CD4-positive, alpha-beta T cell treated with Interleukin-4 for 1 hour (primary cell): ENCODE measurements at regions not wholly inside any gene's neighbourhood (a gene's known extent, or its start where the extent isn't known, plus 50 kb on each side); places are given as distances from the start of the nearest gene placed in this dataset.
A peak's percentile ranks its signal among the peaks of the same experiment; 100 is the strongest.

ENCODE experiments used
- DNase-seq, 2 donors: peaks; one replicate each; pipeline ENCODE4 v3.0.0-alpha.2; 2020 to 2022

- peak in 1 of 2 donors; percentile 4 for DNase-seq
Measured at GRCh38 chr22:48754611-48755058, 1073.0 kb downstream of the BRD1 start.

- no peak for DNase-seq
Measured at GRCh38 chr22:48753752-48754517, 1073.7 kb downstream of the BRD1 start.

GRCh38 chr22:48753381-48753730 lies 1074.3 kb downstream of the BRD1 start:
- no peak for DNase-seq

- DNase-seq = no peak
Measured at GRCh38 chr22:48752451-48753380, 1075.0 kb downstream of the BRD1 start.

GRCh38 chr22:48751539-48752437 lies 1075.9 kb downstream of the BRD1 start:
- no peak for DNase-seq

- DNase-seq = no peak
Measured at GRCh38 chr22:48750826-48751440, 1076.7 kb downstream of the BRD1 start.

- DNase-seq = no peak
Measured at GRCh38 chr22:48750282-48750681, 1077.4 kb downstream of the BRD1 start.

DNA sequence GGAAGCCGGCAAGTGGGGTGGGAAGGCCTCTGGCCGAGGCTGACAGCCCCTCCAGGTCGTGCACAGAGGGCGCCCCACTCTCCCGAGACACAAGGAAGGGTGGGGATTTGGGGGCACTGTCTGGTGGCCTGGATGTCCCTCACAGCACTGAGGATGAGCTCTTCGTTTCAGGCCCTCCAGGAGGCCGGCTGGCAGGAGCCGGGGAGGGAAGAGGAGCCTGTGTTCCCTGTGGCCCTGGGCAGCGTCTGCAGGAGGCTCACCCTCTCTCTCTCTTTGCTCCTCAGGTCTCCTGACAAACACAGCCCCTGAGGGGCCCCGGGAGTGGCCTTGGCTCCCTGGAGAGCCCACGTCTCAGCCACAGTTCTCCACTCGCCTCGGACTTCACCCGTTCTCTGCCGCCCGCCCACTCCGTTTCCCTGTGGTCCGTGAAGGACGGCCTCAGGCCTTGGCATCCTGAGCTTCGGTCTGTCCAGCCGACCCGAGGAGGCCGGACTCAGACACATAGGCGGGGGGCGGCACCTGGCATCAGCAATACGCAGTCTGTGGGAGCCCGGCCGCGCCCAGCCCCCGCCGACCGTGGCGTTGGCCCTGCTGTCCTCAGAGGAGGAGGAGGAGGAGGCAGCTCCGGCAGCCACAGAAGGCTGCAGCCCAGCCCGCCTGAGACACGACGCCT lies 1078.0 kb downstream of the BRD1 start:
- DNase-seq = no peak

- no peak for DNase-seq
Measured at GRCh38 chr22:48748860-48749554, 1078.7 kb downstream of the BRD1 start.

DNA sequence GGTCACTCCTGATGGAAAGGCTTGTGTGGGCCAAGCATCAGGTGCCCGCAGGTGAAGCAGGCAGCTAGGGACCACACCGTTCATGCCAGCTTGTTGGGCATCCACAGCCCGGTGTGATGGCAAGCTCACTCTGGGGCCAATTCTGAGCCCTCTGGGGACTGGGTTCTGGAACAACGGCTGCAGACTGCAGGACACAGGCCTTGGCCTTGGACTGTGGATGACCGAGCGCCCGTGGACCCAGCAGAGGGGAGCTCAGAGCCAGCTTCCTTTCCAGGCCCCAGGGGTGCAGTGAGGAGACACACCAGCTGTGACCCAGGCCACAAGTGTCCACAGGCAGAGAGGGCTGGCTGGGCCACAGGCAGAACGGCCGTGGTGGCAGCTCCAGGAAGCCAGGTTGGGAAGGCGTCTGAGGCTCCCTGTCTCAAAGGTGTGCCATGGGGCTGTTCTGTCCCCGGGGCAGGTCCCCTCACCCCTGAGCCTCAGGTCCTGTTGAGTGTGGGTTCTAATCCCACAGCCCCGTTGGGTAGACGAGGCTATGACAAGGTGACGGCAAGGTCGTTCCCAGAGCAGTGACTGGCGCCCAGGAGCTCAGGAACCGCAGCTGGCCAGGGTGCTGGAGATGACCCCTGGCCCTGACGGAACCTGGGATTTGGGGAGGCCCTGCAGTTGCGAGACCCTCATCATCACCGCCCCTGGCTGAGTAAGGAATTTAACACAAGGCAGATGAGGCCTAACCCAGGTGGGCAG lies 1079.4 kb downstream of the BRD1 start:
- no peak for DNase-seq

DNA sequence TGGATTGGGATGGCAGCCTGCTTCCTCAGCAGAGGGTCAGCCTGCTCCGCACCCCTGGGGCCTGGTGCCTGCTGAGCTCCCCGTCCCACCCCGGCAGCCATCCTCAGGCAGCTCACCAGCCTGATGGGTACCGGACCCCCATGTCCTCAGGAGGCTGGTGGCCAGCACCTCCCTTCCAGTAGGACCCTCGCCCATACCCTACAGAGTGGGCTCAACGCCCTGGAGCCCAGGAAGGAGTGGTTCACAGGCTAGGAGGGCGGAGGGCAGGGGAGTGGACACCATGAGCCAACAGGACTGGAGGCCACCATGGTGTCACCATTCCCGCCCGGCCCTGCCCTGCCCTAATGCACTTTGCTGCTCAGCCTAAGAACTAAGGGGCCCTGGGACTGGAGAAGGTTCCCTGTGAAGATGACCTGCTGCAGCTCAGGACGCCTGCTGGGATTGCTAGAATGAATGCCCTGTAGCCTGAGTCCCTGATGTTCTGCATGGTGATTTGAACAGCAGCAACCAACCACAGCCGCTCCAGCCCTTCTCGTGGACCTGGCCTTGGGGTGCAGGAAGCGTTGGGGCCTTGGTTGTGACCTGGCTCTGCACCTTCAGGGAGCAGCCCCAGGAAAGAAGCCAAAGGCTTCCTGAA lies 1080.8 kb downstream of the BRD1 start:
- DNase-seq = no peak

DNA sequence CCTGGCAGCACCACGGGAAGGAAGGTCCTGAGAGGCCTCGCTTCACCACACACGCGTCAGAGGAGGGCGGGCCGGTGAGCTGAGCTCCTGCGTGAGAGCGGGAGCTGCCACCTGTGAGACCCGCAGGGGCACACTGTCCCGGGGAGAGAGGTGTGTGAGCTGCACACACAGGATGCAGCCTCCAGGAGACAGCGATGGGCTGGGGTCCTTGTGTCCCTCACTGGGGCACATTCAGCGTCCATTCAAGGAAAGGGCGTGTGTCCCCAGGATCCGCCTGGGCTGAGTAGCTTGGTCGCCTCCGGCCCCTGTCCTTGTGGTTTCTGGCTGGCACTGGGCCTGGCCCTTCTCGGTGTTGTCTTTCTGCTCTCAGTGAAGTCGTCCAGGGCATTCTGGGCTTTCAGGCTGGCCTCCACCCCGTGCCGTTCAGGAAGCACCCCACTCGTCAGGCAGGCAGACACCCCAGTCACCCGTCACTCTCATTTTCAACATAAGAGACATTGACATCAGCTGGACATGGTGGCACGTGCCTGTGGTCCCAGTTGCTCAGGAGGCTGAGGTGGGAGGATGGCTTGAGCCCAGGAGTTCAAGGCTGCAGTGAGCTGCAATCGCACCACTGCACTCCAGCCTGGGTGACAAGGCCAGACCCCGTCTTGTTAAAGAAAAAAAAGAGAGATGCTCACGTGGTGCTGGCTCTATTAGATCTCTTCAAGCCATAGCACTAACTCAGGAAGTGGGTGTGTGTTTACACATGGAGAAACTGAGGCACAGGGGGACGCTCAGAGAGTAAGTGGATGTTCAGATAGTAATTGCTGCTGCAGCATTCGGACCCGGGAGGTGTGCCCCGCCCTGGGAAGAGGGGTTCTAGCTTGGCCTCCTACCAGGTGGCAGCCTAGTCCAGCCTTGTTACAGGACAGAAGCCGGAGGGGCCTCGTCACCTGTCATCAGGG lies 1081.6 kb downstream of the BRD1 start:
- DNase-seq = no peak

DNA sequence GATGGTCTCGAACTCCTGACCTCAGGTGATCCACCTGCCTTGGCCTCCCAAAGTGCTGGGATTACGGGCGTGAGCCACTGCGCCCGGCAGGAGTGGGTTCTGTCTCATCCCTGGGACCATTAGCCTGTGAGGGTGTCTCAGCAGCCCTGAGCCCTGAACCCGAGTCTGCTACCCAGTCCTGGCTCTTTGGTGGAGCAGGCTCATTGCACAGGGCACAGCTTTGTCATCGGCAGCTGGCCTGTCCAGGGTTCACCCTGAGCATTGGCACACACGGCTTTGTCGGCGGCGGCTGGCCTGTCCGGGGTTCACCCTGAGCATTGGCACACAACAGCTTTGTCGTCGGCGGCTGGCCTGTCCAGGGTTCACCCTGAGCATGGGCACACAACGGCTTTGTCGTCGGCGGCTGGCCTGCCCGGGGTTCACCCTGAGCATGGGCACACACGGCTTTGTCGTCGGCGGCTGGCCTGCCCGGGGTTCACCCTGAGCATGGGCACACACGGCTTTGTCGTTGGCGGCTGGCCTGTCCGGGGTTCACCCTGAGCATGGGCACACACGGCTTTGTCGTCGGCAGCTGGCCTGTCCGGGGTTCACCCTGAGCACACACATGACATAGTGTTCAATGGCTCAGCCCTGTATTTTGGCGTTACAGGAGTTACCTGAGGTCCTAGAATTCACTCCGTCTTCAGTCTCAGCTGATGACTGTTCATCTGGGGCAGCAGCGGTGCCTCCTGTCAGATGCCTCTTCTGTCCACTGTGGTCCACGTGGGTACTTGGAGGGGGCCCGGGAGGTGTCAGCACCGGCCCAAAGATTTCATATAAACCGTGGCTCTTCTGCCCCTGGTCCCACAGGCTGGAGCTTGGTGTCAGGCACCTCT lies 1082.5 kb downstream of the BRD1 start:
- peak in 1 of 2 donors; percentile 10 for DNase-seq

DNA sequence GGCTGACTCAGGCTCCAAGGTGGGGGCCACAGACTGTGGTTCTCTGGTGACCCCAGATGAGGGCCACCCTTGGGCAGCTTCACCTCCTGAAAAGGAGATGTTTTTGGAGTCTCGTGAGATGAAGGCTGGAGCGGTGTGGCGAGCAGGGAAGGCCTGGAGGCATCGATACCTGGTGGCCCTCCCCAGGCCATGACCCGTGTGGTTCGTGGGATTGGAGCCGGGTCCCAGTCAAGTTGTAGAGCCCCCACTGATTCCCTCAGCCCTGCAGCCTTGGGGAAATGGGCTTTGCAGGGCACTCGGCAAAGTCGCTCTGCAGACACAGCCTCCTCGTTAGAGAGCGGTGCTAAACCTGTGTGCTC lies 1083.4 kb downstream of the BRD1 start:
- DNase-seq = peak in 1 of 2 donors; percentile 6

- DNase-seq = peak in 1 of 2 donors; percentile 6
Measured at GRCh38 chr22:48743601-48744282, 1083.9 kb downstream of the BRD1 start.

DNA sequence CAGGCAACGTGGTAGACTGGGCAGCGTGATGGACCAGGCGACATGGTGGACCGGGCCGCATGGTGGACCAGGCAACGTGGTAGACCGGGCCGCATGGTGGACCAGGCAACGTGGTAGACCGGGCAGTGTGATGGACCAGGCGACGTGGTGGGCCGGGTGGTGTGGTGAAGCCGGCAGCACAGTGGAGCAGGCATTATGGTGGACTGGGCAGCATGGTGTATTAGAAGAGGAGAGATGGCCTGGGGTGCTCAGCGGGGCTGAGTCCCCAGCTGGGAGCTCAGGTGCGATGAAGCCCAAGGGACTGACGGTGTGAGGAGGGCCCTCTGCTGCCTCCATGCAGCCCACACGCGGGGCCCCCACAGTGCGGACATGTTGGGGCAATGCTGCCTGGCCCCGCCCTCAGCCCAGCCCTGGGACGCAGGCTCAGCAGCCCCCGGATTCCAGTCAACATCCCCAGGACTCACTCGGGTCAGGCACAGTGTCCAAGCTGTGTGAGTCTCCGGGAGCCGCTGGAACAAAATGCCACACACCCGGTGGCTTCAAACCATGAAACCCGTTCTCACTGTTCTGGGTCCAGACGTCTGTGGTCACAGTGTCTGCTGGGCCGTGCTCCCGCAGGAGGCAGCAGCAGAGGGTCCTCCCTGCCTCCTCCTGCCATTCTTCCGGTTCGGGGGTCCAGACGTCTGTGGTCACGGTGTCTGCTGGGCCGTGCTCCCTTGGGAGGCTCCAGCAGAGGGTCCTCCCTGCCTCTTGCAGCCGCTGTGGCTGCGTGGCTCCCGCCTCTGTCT lies 1084.9 kb downstream of the BRD1 start:
- DNase-seq = peak in 1 of 2 donors; percentile 8
